ENCODE measurements at regions not wholly inside any gene's neighbourhood (a gene's known extent, or its start where the extent isn't known, plus 50 kb on each side); places are given as distances from the start of the nearest gene placed in this dataset.

DNA sequence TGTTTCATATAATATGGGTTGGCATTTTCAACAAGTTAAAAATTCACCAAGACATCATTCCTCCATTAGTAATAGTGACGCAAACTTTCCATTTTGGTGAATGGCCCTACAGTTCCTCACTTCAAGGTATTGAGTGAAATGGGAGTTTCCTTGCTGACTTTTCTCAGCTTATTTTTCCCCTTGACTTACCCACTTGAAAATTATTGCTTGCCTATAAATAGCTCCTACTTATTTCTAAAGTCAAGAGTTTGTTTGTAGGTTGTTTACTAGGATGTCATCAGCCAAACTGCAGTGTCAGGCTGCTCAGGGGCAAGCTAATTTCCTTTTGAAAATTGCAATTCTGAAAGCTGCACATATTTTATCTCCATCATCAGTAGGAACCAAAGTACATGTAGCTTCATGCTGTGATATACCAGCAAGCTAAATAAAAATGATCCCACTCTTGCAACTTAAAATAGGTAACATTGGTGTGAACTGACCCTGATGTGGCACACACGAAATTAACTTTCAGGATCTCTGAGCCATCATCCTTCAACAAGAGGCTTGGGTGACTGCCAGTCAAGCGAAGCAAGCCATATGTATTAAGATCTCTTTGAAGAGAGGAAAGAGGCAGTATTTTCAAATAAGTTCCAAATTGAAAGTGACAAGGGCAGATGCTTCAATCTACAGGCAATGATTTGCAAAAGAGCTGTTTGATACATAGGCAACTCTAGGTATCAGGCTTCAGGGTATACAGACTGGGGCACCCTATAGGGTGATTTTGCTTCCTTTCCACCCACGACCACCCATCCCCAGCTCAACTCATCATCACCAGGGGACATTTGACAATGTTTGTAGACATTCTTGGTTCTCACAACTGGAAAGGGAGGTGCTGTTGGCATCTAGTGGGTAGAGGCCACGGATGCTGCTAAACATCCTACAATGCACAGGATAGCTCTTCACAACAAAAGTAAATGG, 66.8 kb upstream of the RASGRP1 start:
- peak overlapping the region; percentile 9 for H3K4me3 ChIP-seq (ENCODE audit: low read length)

DNA sequence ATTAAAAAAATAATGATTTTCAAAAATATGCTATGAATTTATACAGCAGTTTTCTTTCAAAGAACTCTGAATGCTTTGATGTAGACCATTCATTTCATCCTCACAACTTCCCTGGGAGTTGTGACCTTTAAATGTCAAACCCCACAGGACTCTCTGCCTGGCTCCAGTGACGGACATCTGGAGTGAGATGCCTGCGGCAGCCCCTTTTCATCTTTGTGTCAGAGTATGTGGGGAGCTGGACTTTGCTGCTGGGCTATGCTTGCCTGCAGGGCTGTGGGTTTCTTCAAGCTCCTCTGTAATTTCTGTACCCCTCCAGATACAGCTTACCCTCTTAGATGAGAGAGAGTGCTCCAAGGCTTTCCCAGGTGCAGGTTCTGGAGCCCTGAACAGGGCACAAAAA, 70.6 kb upstream of the RASGRP1 start:
- Mint-ChIP-seq H3K27ac (no peak overlapping the region), H3K4me1 (peaks cover 16 to 55% (median 47%) of the 10 kb centered on the region in 7 donors), H3K9me3 (peaks cover 0 to 13% (median 0%) of the 10 kb centered on the region in 11 donors), H3K4me3 (no peak overlapping the region), H3K36me3 (peaks cover 0 to 29% (median 0%) of the 10 kb centered on the region in 5 donors), H3K27me3 (no peaks in the 10 kb centered on the region)
- CTCF ChIA-PET = interaction anchor here (0.7 to 1.4 kb wide), 2 partner anchors 14 to 24 kb away, joined by 3 read pairs; no protein-coding TSS in a partner anchor
- Histone ChIP-seq H3K27me3 (ENCODE audit: control insufficient read depth in 2 of 2, insufficient read depth in 2 of 2, low read length in 2 of 2) (no peaks in the 10 kb centered on the region), H3K4me3 (ENCODE audit: low read length) (no peak overlapping the region), H3K36me3 (ENCODE audit: control insufficient read depth in 2 of 3, insufficient read depth in 3 of 3, low read length in 3 of 3) (no peaks in the 10 kb centered on the region), H3K27ac (ENCODE audit: low read depth, low read length) (no peak overlapping the region), H3K4me1 (ENCODE audit: control insufficient read depth in 2 of 2, insufficient read depth in 2 of 2, low read length in 2 of 2) (peaks cover 0 to 36% of the 10 kb centered on the region in 2 donors), H3K9me3 (ENCODE audit: control insufficient read depth in 2 of 3, low read length in 3 of 3) (no peaks in the 10 kb centered on the region)
- POLR2A ChIA-PET = interaction anchor here (1.2 to 12.1 kb wide), 4 partner anchors 10 to 149 kb away, joined by 3 to 114 read pairs (median 4); no protein-coding TSS in a partner anchor
- no peak for DNase-seq
- intact Hi-C loops (cut with micrococcal nuclease) = loop anchor here in 1 of 2 donors (10.0 kb wide), 1 partner anchor 50 kb away; no protein-coding TSS in a partner anchor
- no peak for ATAC-seq

More for the DNA sequence above, 66.8 kb upstream of the RASGRP1 start:
- intact Hi-C loops (cut with micrococcal nuclease) = loop anchor here in 1 of 2 donors (10.0 kb wide), 1 partner anchor 53 kb away; no protein-coding TSS in a partner anchor
- Histone ChIP-seq H3K4me1 (ENCODE audit: control insufficient read depth in 2 of 2, insufficient read depth in 2 of 2, low read length in 2 of 2) (peaks cover 3 to 20% of the 10 kb centered on the region in 2 donors), H3K27me3 (ENCODE audit: control insufficient read depth in 2 of 2, insufficient read depth in 2 of 2, low read length in 2 of 2) (no peaks in the 10 kb centered on the region), H3K36me3 (ENCODE audit: control insufficient read depth in 2 of 3, insufficient read depth in 3 of 3, low read length in 3 of 3) (no peaks in the 10 kb centered on the region), H3K9me3 (ENCODE audit: control insufficient read depth in 2 of 3, low read length in 3 of 3) (no peaks in the 10 kb centered on the region), H3K27ac (ENCODE audit: low read depth, low read length) (peak overlapping the region; percentile 22)
- ChIA-PET POLR2A (interaction anchor here (0.7 to 12.1 kb wide), 11 partner anchors 9 to 135 kb away, joined by 3 to 114 read pairs (median 4); partner anchors contain the start of gene RASGRP1), CTCF (interaction anchor here (0.5 to 3.3 kb wide), 8 partner anchors 18 to 177 kb away, joined by 3 to 11 read pairs (median 6); partner anchors contain the start of gene RASGRP1)
- Mint-ChIP-seq H3K4me1 (peaks cover 20 to 45% (median 41%) of the 10 kb centered on the region in 7 donors), H3K4me3 (peak overlapping the region in 9 of 10 donors; percentile 12 to 67 (median 32)), H3K36me3 (peaks cover 0 to 7% (median 0%) of the 10 kb centered on the region in 5 donors), H3K9me3 (peaks cover 0 to 1% (median 0%) of the 10 kb centered on the region in 11 donors), H3K27me3 (no peaks in the 10 kb centered on the region), H3K27ac (peak overlapping the region; percentile 60 to 92 (median 77))
- ATAC-seq (no peak), DNase-seq (peak in 3 of 9 donors; percentile 18 to 29 (median 28))

DNA sequence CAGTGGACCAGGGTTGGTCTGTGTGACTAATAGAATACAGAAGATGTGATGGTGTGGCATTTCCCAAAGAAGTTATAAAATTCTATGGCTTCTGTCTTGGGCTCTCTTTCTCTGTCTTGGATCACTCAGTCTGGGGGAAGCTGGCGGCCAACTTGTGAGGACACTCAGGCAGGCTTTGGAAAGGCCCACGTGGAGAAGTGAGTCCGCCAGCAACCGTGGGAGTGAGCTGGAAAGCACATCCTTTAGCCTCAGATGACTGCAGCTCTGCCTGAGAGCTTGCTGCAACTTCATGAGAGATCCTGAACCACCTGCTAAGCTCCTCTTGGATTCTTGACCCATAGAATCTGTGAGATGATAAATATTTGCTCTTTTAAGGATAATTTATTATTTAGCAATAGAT, 72.0 kb upstream of the RASGRP1 start:
- peaks cover 0 to 20% (median 0%) of the 10 kb centered on the region in 11 donors for H3K9me3 Mint-ChIP-seq
- Histone ChIP-seq H3K27me3 (ENCODE audit: control insufficient read depth in 2 of 2, insufficient read depth in 2 of 2, low read length in 2 of 2) (no peaks in the 10 kb centered on the region), H3K4me3 (ENCODE audit: low read length) (no peak overlapping the region), H3K27ac (ENCODE audit: low read depth, low read length) (no peak overlapping the region), H3K9me3 (ENCODE audit: control insufficient read depth in 2 of 3, low read length in 3 of 3) (no peaks in the 10 kb centered on the region), H3K4me1 (ENCODE audit: control insufficient read depth in 2 of 2, insufficient read depth in 2 of 2, low read length in 2 of 2) (peaks cover 0 to 27% of the 10 kb centered on the region in 2 donors), H3K36me3 (ENCODE audit: control insufficient read depth in 2 of 3, insufficient read depth in 3 of 3, low read length in 3 of 3) (no peaks in the 10 kb centered on the region)
- H3K27ac Mint-ChIP-seq = no peak overlapping the region
- H3K36me3 Mint-ChIP-seq = peaks cover 0 to 37% (median 0%) of the 10 kb centered on the region in 5 donors
- ATAC-seq (no peak), DNase-seq (no peak)
- CTCF ChIA-PET = interaction anchor here (1.1 to 1.8 kb wide), 2 partner anchors 15 to 46 kb away, joined by 3 to 4 read pairs; no protein-coding TSS in a partner anchor
- no peak overlapping the region for H3K4me3 Mint-ChIP-seq
- POLR2A ChIA-PET = interaction anchor here (0.6 to 12.1 kb wide), 4 partner anchors 10 to 72 kb away, joined by 3 to 114 read pairs (median 4); partner anchors contain the start of gene RASGRP1
- peaks cover 14 to 50% (median 41%) of the 10 kb centered on the region in 7 donors for H3K4me1 Mint-ChIP-seq
- intact Hi-C loops (cut with micrococcal nuclease) = loop anchor here in 1 of 2 donors (10.0 kb wide), 1 partner anchor 48 kb away; no protein-coding TSS in a partner anchor
- no peaks in the 10 kb centered on the region for H3K27me3 Mint-ChIP-seq

DNA sequence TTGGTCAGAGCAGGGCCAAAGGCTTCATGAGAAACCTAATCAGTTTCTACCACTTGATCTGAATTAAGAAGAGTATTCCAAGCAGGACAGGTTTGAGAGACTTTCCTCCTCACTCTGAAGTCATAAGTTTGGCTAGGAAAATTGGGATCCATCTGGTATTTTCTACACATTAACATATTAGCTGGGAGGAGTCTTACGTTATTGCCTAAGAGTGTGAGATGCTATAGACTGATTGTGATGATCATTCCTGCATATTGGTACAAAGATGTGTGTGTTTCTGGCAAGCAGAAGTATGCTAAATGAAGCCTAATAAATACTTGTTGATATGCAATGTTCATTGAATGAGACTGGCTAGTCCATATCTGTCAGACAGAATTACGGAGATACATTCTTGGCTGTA, 73.5 kb upstream of the RASGRP1 start:
- Histone ChIP-seq H3K36me3 (ENCODE audit: control insufficient read depth in 2 of 3, insufficient read depth in 3 of 3, low read length in 3 of 3) (no peaks in the 10 kb centered on the region), H3K4me1 (ENCODE audit: control insufficient read depth in 2 of 2, insufficient read depth in 2 of 2, low read length in 2 of 2) (peaks cover 0 to 31% of the 10 kb centered on the region in 2 donors), H3K27ac (ENCODE audit: low read depth, low read length) (no peak overlapping the region), H3K9me3 (ENCODE audit: control insufficient read depth in 2 of 3, low read length in 3 of 3) (no peaks in the 10 kb centered on the region), H3K27me3 (ENCODE audit: control insufficient read depth in 2 of 2, insufficient read depth in 2 of 2, low read length in 2 of 2) (no peaks in the 10 kb centered on the region), H3K4me3 (ENCODE audit: low read length) (no peak overlapping the region)
- H3K9me3 Mint-ChIP-seq = peaks cover 0 to 20% (median 0%) of the 10 kb centered on the region in 11 donors
- ATAC-seq (no peak), DNase-seq (no peak)
- peak overlapping the region in 7 of 9 donors; percentile 64 to 91 (median 75) for H3K27ac Mint-ChIP-seq
- POLR2A ChIA-PET = interaction anchor here (1.0 to 12.1 kb wide), 4 partner anchors 8 to 69 kb away, joined by 3 to 114 read pairs (median 5); no protein-coding TSS in a partner anchor
- intact Hi-C loops (cut with micrococcal nuclease) = loop anchor here in 1 of 2 donors (2.0 to 10.0 kb wide), 2 partner anchors 15 to 47 kb away; no protein-coding TSS in a partner anchor
- H3K4me3 Mint-ChIP-seq = peak overlapping the region in 5 of 10 donors; percentile 27 to 51 (median 37)
- H3K36me3 Mint-ChIP-seq = peaks cover 0 to 42% (median 0%) of the 10 kb centered on the region in 5 donors
- H3K27me3 Mint-ChIP-seq = no peaks in the 10 kb centered on the region
- H3K4me1 Mint-ChIP-seq = peaks cover 10 to 55% (median 42%) of the 10 kb centered on the region in 7 donors
- CTCF ChIA-PET = interaction anchor here (1.0 to 1.3 kb wide), 3 partner anchors 9 to 74 kb away, joined by 3 read pairs; partner anchors contain the start of gene RASGRP1

DNA sequence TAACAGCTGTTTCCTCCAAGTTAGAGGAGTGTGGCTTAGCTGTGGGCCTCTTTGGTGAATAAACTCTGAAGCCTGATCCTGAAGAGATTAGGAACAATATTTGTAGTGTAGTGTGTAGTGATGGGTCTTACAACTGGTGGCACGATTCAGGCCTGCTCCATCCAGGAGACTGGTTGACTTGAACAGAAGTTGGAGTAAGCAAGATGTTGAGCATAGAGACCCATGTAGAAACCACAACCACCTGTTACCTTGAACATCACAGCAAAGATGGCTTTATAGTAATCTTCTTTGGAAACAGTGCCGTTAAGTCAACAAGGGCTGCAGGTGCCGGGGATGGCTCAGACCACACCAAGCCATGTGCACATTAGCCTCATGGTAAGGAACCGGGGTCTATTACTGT, 74.2 kb upstream of the RASGRP1 start:
- ChIA-PET POLR2A (interaction anchor here (1.0 to 12.1 kb wide), 4 partner anchors 9 to 70 kb away, joined by 3 to 114 read pairs (median 5); no protein-coding TSS in a partner anchor), CTCF (interaction anchor here (1.0 to 1.3 kb wide), 3 partner anchors 9 to 74 kb away, joined by 3 read pairs; partner anchors contain the start of gene RASGRP1)
- Histone ChIP-seq H3K4me1 (ENCODE audit: control insufficient read depth in 2 of 2, insufficient read depth in 2 of 2, low read length in 2 of 2) (peaks cover 0 to 38% of the 10 kb centered on the region in 2 donors), H3K27ac (ENCODE audit: low read depth, low read length) (no peak overlapping the region), H3K9me3 (ENCODE audit: control insufficient read depth in 2 of 3, low read length in 3 of 3) (no peaks in the 10 kb centered on the region), H3K4me3 (ENCODE audit: low read length) (no peak overlapping the region), H3K36me3 (ENCODE audit: control insufficient read depth in 2 of 3, insufficient read depth in 3 of 3, low read length in 3 of 3) (no peaks in the 10 kb centered on the region), H3K27me3 (ENCODE audit: control insufficient read depth in 2 of 2, insufficient read depth in 2 of 2, low read length in 2 of 2) (no peaks in the 10 kb centered on the region)
- Mint-ChIP-seq H3K4me1 (peaks cover 15 to 62% (median 48%) of the 10 kb centered on the region in 7 donors), H3K27ac (peak overlapping the region; percentile 41 to 91 (median 75)), H3K27me3 (no peaks in the 10 kb centered on the region), H3K4me3 (peak overlapping the region in 6 of 10 donors; percentile 20 to 51 (median 40)), H3K9me3 (peaks cover 0 to 20% (median 0%) of the 10 kb centered on the region in 11 donors), H3K36me3 (peaks cover 0 to 43% (median 0%) of the 10 kb centered on the region in 5 donors)
- DNase-seq (peak in 2 of 9 donors; percentile 16 to 26), ATAC-seq (peak; percentile 34)
- intact Hi-C loops (cut with micrococcal nuclease) = loop anchor here in 1 of 2 donors (2.0 to 10.0 kb wide), 2 partner anchors 14 to 46 kb away; no protein-coding TSS in a partner anchor
